Fibroblast of the aortic adventitia (primary cell): ENCODE measurements at regions not wholly inside any gene's neighbourhood (a gene's known extent, or its start where the extent isn't known, plus 50 kb on each side); places are given as distances from the start of the nearest gene placed in this dataset.

ENCODE experiments used
- DNase-seq: peaks from one replicate; pipeline ENCODE4 v3.0.0-alpha.2; 2010; ENCODE audit warnings: low read depth
- H3K4me3 ChIP-seq: 2 replicates; pipeline ENCODE4 v1.5.1; 2011; ENCODE audit warnings: low read depth, mild to moderate bottlenecking, control low read depth, low read length, moderate library complexity
- CTCF ChIP-seq: IDR thresholded peaks from 2 replicates; pipeline ENCODE4 v1.5.1; 2011; ENCODE audit warnings: mild to moderate bottlenecking, low read length, control low read depth, inconsistent platforms; ENCODE audit not compliant: insufficient read depth

- no peak for TF ChIP-seq CTCF
- no peak for DNase-seq
- no peak overlapping the region for H3K4me3 ChIP-seq
These were observed 434.3 kb downstream of the EFNB2 start for GRCh38 chr13:106101201-106101600.

GRCh38 chr13:106100171-106100919 is 435.1 kb downstream of the EFNB2 start:
- no peak for TF ChIP-seq CTCF
- no peak overlapping the region for H3K4me3 ChIP-seq
- DNase-seq = no peak

GRCh38 chr13:106099765-106100164 is 435.7 kb downstream of the EFNB2 start:
- no peak for TF ChIP-seq CTCF
- no peak for DNase-seq
- H3K4me3 ChIP-seq = no peak overlapping the region

GRCh38 chr13:106098778-106099177 is 436.7 kb downstream of the EFNB2 start:
- DNase-seq = no peak
- H3K4me3 ChIP-seq = no peak overlapping the region
- no peak for TF ChIP-seq CTCF

GRCh38 chr13:106096661-106097092 is 438.8 kb downstream of the EFNB2 start:
- DNase-seq = no peak
- TF ChIP-seq CTCF = no peak
- no peak overlapping the region for H3K4me3 ChIP-seq

GRCh38 chr13:106095919-106096318 is 439.5 kb downstream of the EFNB2 start:
- DNase-seq = no peak
- no peak for TF ChIP-seq CTCF
- no peak overlapping the region for H3K4me3 ChIP-seq

GRCh38 chr13:106095406-106095805 is 440.1 kb downstream of the EFNB2 start:
- TF ChIP-seq CTCF = no peak
- no peak for DNase-seq
- no peak overlapping the region for H3K4me3 ChIP-seq
